PFSK-1 (cell line): ENCODE measurements at regions not wholly inside any gene's neighbourhood (a gene's known extent, or its start where the extent isn't known, plus 50 kb on each side); places are given as distances from the start of the nearest gene placed in this dataset.

Experiments
- FOXP2 ChIP-seq: optimal IDR thresholded peaks from 2 replicates; pipeline ENCODE3; 2011; ENCODE audit warnings: borderline replicate concordance, control low read depth, inconsistent platforms; ENCODE audit not compliant: insufficient read depth; ENCODE audit errors: extremely low read length, extremely low read depth
- POLR2AphosphoS5 ChIP-seq: IDR thresholded peaks from 2 replicates; pipeline ENCODE4 v1.6.1; 2012; ENCODE audit warnings: low read depth, mild to moderate bottlenecking, control low read depth, low read length, moderate library complexity
- SIN3A ChIP-seq: IDR thresholded peaks from 2 replicates; pipeline ENCODE4 v1.6.1; 2012; ENCODE audit warnings: mild to moderate bottlenecking, low read length, moderate library complexity, borderline replicate concordance; ENCODE audit not compliant: insufficient read depth
- TAF1 ChIP-seq: IDR thresholded peaks from 2 replicates; pipeline ENCODE4 v1.6.1; 2012; ENCODE audit warnings: low read length, control low read depth, borderline replicate concordance; ENCODE audit not compliant: insufficient read depth
- TF ChIP-seq, protein P1 (sequence below), 2 experiments: IDR thresholded peaks; 2 replicates each; pipeline versions ENCODE4 v1.6.1 to v1.8.0; 2011 to 2012; ENCODE audit warnings: low read depth in 2 of 2, low read length in 2 of 2, control low read depth in 1 of 2, inconsistent platforms in 1 of 2, mild to moderate bottlenecking in 1 of 2, moderate library complexity in 1 of 2; ENCODE audit not compliant: insufficient read depth in 1 of 2

DNA sequence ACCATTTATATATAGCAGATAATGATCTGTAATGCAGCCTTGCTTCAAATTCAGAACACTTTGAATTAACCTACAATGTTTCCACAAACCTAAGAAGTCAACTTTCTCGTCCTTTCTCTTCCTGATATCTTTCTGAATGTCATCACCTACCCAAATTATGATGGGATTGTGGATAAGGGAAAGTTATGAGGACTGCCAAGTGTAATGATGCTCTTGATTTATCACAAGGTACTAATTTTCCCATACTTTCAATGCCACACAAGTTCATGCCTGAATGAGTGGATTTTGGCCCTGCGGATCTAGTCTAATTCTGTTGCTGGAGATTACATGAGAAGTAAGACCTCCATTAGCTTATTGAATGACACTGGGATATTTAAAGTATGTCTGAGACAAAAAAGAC, 82.6 kb upstream of the NANOGP8 start:
- TF ChIP-seq SIN3A (no peak), TAF1 (no peak), POLR2AphosphoS5 (no peak), FOXP2 (no peak)
- TF ChIP-seq, protein P1, sequence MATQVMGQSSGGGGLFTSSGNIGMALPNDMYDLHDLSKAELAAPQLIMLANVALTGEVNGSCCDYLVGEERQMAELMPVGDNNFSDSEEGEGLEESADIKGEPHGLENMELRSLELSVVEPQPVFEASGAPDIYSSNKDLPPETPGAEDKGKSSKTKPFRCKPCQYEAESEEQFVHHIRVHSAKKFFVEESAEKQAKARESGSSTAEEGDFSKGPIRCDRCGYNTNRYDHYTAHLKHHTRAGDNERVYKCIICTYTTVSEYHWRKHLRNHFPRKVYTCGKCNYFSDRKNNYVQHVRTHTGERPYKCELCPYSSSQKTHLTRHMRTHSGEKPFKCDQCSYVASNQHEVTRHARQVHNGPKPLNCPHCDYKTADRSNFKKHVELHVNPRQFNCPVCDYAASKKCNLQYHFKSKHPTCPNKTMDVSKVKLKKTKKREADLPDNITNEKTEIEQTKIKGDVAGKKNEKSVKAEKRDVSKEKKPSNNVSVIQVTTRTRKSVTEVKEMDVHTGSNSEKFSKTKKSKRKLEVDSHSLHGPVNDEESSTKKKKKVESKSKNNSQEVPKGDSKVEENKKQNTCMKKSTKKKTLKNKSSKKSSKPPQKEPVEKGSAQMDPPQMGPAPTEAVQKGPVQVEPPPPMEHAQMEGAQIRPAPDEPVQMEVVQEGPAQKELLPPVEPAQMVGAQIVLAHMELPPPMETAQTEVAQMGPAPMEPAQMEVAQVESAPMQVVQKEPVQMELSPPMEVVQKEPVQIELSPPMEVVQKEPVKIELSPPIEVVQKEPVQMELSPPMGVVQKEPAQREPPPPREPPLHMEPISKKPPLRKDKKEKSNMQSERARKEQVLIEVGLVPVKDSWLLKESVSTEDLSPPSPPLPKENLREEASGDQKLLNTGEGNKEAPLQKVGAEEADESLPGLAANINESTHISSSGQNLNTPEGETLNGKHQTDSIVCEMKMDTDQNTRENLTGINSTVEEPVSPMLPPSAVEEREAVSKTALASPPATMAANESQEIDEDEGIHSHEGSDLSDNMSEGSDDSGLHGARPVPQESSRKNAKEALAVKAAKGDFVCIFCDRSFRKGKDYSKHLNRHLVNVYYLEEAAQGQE (IDR thresholded peaks at IDR 0.05; ENCODE audit: insufficient read depth in 1 of 2, low read depth in 2 of 2, low read length in 2 of 2), result no peak

DNA sequence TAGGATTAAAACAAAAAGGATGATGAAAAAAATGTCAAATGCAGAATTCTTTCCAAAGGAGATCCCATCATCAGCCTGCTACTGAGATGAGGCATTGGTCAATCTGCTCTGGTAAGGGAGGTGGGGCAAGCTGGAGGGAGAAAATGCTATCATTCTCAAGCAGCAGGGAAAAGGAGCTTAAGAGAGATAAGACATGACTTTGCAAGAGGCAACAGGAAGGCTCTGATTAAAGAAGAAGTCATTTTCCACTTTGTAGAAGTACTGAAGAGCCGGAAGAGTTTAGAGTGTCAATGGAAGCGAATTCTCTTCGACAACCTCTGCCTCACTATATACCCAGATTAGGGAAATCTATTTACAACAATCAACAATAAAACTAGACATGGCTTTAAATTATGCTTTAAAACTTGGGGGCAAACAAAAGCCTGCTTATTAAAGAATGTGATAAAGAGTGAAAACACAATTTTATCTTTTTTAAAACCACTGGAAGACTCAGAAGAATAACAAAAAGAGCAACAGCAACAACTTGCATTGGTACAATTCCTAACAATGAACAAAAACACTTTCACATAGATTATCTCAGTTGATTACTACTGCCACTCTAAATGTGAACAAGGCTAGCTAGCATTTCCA, 81.8 kb upstream of the NANOGP8 start:
- TF ChIP-seq TAF1 (no peak), FOXP2 (no peak), POLR2AphosphoS5 (no peak)
- TF ChIP-seq, protein P1 (IDR thresholded peaks at IDR 0.05; ENCODE audit: insufficient read depth in 1 of 2, low read depth in 2 of 2, low read length in 2 of 2), result no peak

DNA sequence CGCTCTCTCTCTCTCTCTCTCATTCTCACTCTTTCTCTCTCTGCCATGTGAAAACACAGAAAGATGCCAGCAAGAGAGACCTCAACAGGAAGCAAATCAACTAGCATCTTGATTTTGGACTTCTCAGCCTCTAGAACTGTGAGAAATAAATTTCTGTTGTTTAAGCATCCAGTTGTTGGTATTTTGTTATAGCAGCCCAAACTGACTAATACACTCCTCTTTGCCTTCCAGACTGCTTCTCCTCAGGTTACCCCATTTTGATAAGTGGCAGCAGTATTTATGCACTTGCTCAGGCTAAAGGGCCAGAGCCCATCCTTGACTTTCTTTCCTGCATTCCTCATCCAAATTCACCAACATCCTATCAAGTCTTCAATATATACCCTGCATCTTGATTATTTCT, 76.6 kb upstream of the NANOGP8 start:
- TF ChIP-seq POLR2AphosphoS5 (no peak), SIN3A (no peak), FOXP2 (no peak), TAF1 (no peak)
- TF ChIP-seq, protein P1 (IDR thresholded peaks at IDR 0.05; ENCODE audit: insufficient read depth in 1 of 2, low read depth in 2 of 2, low read length in 2 of 2), result no peak

DNA sequence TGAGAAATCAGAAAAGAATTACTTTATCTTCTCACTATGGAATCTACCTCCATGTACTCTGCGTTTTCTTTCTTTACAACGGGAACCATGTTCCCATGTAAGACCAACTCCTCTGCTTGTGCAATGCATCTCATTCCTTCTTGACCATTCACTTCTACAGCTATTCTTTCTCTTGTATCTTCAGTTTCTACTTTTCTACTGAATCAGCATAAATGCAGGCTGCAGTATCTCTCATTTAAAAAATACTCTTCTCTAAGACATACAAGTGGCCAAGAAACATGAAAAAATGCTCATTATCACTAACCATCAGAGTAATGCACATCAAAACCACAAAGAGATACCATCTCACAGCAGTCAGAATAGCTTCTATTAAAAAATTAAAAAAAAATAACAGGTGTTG, 74.1 kb upstream of the NANOGP8 start:
- TF ChIP-seq, protein P1 (IDR thresholded peaks at IDR 0.05; ENCODE audit: insufficient read depth in 1 of 2, low read depth in 2 of 2, low read length in 2 of 2), result no peak
- TF ChIP-seq SIN3A (no peak), FOXP2 (no peak), POLR2AphosphoS5 (no peak), TAF1 (no peak)

DNA sequence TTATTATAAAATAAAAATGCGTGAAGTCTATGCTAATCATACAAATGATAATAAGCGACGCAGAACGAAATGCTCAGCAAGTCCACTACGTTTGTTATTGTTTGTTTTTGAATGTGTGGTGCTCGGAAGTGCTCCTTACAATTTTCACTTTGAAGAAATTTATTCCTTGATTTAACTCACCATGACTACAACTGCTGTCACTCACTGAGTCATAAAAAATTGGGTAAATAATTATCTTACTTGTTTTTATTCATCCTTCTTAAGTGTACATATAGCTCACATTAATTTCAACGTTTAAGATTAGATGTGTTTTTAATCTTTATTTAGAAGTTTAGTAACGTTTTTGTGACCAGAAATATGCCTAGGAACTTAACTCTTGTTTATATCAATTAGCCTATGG, 66.7 kb upstream of the NANOGP8 start:
- TF ChIP-seq, protein P1 (IDR thresholded peaks at IDR 0.05; ENCODE audit: insufficient read depth in 1 of 2, low read depth in 2 of 2, low read length in 2 of 2), result no peak
- TF ChIP-seq POLR2AphosphoS5 (no peak), FOXP2 (no peak), SIN3A (no peak), TAF1 (no peak)
